WERI-Rb-1 (cell line): ENCODE measurements at regions not wholly inside any gene's neighbourhood (a gene's known extent, or its start where the extent isn't known, plus 50 kb on each side); places are given as distances from the start of the nearest gene placed in this dataset.

Experiments used
- DNase-seq: peaks from one replicate; pipeline ENCODE4 v3.0.0-alpha.2; 2020
- H3K27ac ChIP-seq: fragments of 250-450 bp; sonication (Bioruptor Pico); 2 replicates; pipeline ENCODE4 v1.5.1; 2020; ENCODE audit warnings: mild to moderate bottlenecking, moderate library complexity
- H3K27me3 ChIP-seq: fragments of 250-450 bp; sonication (Bioruptor Pico); 2 replicates; pipeline ENCODE4 v1.5.1; 2021; ENCODE audit warnings: mild to moderate bottlenecking, low read depth, moderate library complexity; ENCODE audit not compliant: insufficient read depth, severe bottlenecking
- H3K36me3 ChIP-seq: fragments of 250-450 bp; sonication (Bioruptor Pico); 2 replicates; pipeline ENCODE4 v1.5.1; 2020; ENCODE audit warnings: mild to moderate bottlenecking, moderate library complexity
- H3K4me3 ChIP-seq: 2 replicates; pipeline ENCODE4 v1.5.1; 2011; ENCODE audit warnings: low read depth, mild to moderate bottlenecking, control low read depth, low read length
- H3K9me3 ChIP-seq: fragments of 250-450 bp; sonication (Bioruptor Pico); 2 replicates; pipeline ENCODE4 v1.5.1; 2021; ENCODE audit warnings: mild to moderate bottlenecking, moderate library complexity; ENCODE audit not compliant: severe bottlenecking
- TF ChIP-seq, protein P1 (sequence below): IDR thresholded peaks from 2 replicates; pipeline ENCODE4 v1.5.1; 2011; ENCODE audit warnings: low read depth, mild to moderate bottlenecking, control low read depth, inconsistent platforms, low read length

DNA sequence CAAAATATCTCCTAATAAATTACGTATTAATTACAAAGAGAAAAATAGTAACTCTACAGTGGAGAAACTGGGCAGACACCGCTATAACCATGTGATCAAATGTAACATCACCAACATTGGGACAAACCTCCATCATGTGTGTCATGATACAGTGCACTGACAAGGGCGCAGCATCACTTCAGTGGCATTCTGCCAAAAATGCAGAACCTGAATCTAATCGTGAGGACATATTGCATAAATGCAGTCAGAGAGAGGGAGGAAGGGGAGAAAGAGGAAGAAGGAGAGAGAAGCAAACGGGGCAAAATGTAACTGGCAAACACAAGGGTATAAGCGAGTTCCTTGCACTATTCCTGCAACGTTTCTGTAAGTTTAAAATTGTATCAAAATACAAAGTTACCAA, 74.2 kb upstream of the MARCHF10 start:
- TF ChIP-seq, protein P1, sequence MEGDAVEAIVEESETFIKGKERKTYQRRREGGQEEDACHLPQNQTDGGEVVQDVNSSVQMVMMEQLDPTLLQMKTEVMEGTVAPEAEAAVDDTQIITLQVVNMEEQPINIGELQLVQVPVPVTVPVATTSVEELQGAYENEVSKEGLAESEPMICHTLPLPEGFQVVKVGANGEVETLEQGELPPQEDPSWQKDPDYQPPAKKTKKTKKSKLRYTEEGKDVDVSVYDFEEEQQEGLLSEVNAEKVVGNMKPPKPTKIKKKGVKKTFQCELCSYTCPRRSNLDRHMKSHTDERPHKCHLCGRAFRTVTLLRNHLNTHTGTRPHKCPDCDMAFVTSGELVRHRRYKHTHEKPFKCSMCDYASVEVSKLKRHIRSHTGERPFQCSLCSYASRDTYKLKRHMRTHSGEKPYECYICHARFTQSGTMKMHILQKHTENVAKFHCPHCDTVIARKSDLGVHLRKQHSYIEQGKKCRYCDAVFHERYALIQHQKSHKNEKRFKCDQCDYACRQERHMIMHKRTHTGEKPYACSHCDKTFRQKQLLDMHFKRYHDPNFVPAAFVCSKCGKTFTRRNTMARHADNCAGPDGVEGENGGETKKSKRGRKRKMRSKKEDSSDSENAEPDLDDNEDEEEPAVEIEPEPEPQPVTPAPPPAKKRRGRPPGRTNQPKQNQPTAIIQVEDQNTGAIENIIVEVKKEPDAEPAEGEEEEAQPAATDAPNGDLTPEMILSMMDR: no peak
- Histone ChIP-seq H3K4me3 (no peak overlapping the region), H3K27me3 (no peaks in the 10 kb centered on the region), H3K36me3 (no peaks in the 10 kb centered on the region), H3K9me3 (no peaks in the 10 kb centered on the region), H3K27ac (no peak overlapping the region)
- no peak for DNase-seq

DNA sequence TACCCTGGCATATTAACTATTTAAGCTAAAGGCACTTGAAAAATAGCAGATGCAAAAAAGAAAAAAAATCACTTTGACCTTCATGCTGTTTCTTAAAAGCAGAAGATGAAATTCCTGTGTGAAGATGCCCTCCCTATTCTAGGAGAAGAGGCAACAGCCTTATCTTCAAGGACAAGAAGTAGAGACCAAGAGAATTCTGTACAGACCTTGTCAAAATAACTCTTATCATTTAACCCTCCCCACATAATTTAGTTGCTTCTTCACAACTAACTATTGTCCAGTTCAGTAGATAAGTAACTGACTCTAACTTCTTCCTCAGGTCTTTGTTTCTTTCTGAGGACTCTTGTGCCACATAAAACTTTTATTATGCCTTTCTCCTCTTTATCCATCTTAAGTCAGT, 72.0 kb upstream of the MARCHF10 start:
- DNase-seq: no peak
- no peaks in the 10 kb centered on the region for H3K9me3 ChIP-seq
- TF ChIP-seq, protein P1: no peak

DNA sequence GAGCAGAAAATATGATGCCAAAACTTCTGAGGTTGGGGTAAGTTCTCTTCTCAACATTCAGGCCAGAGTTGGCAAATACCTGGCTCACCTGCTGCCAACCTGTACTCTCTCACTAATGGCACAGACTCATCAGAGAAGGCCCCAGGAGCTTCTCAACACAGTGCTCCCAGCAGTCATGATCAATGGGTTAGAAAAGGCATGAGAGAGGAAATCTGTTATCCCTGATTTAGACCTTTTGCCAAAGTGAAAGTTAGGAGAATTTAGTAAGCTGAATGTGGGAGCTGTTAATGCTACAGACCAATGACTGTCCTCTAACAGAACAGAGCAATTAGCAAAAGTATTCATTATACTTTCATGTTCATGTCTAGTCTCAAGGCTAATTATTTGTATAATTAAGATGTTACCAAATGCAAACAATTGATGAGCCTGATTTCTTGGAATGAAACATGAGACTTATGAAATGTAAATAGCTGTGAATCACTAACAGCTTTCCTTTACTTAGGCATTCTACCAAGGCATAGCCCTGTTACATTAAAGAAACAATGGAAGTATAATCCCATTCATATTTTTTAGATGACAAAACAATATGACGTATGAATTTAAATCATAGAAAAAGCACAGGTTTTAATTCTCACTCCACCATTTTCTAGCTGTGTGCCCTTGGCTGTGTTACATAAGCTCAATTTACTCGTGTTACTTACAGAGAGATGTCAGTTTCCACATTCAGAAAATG, 68.7 kb upstream of the MARCHF10 start:
- Histone ChIP-seq H3K27me3 (no peaks in the 10 kb centered on the region), H3K36me3 (no peaks in the 10 kb centered on the region), H3K27ac (no peak overlapping the region), H3K9me3 (no peaks in the 10 kb centered on the region), H3K4me3 (no peak overlapping the region)
- TF ChIP-seq, protein P1: no peak
- no peak for DNase-seq

More for the DNA sequence above, 72.0 kb upstream of the MARCHF10 start:
- Histone ChIP-seq H3K27me3 (no peaks in the 10 kb centered on the region), H3K36me3 (no peaks in the 10 kb centered on the region), H3K27ac (no peak overlapping the region), H3K4me3 (no peak overlapping the region)

DNA sequence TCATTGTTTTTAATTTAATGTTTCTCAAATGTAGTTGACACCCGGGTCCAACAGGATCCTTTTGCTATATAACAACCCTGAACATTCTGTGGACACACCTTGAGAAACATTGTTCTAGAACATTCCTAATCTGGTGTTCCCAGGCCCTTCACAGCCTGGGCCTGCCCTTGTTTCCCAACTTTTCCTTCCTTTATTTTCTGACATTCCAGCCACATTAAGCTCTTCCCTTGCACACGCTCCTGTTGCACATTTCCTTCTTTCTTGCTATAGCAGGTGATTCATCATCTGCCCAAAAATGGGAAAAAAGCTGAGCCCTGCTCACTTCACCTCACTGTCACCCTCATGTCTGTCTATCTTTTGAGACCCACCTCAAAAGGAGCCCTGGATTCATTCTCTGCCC, 67.9 kb upstream of the MARCHF10 start:
- Histone ChIP-seq H3K4me3 (no peak overlapping the region), H3K27ac (no peak overlapping the region), H3K36me3 (no peaks in the 10 kb centered on the region), H3K9me3 (no peaks in the 10 kb centered on the region), H3K27me3 (no peaks in the 10 kb centered on the region)
- TF ChIP-seq, protein P1: no peak
- no peak for DNase-seq

DNA sequence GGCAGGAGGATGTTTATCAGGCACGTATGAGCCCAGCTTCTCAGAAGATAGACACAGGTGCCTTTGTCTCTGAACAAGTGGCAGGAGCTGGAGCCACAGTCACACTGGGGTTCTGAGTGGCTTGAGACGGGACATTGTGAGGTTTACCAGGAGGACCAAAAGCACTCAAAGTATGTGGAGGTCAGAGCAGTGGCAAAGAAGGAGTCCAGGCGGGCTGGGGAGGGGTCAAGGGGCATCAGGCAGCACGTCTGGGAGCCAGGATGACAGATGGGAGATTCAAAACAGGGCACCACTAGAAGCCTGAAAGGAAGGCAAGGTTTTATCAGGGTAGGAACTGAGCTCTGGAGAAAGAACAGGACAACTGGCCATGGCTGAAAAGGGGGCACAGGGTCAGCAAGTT, 67.2 kb upstream of the MARCHF10 start:
- TF ChIP-seq, protein P1: no peak

DNA sequence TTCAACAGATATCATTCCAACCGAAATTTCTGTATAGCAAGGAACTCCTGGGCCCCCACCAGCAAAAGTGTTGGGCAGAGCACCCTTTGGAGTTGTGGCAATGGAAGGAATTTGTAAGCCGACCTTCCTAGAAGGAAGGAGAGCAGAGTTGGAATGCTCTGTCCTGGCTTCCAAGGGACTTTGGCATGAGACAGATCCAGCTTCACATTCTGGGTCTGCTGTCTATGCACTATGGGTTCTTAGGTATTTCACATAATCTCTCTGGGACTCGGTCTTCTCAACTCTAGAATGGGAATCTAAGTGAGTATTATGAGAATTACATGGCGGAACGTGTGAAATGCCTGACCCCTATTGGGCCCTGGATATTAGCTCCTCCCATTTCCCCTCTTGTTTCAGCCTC, 63.2 kb upstream of the MARCHF10 start:
- no peak for DNase-seq
- H3K9me3 ChIP-seq: no peaks in the 10 kb centered on the region
- TF ChIP-seq, protein P1: no peak

More for the DNA sequence above, 67.2 kb upstream of the MARCHF10 start:
- Histone ChIP-seq H3K27ac (no peak overlapping the region), H3K27me3 (no peaks in the 10 kb centered on the region), H3K4me3 (no peak overlapping the region), H3K9me3 (no peaks in the 10 kb centered on the region), H3K36me3 (no peaks in the 10 kb centered on the region)
- DNase-seq: no peak

More for the DNA sequence above, 63.2 kb upstream of the MARCHF10 start:
- Histone ChIP-seq H3K36me3 (no peaks in the 10 kb centered on the region), H3K27ac (no peak overlapping the region), H3K4me3 (no peak overlapping the region), H3K27me3 (no peaks in the 10 kb centered on the region)
